ENCODE measurements at regions not wholly inside any gene's neighbourhood (a gene's known extent, or its start where the extent isn't known, plus 50 kb on each side); places are given as distances from the start of the nearest gene placed in this dataset.

GRCh38 chr16:35733971-35734702, 2274.7 kb downstream of the TP53TG3F start:
- Histone ChIP-seq H2AFZ (ENCODE audit: low read depth, low read length, poor library complexity, severe bottlenecking) (no peak overlapping the region), H4K20me1 (ENCODE audit: insufficient read depth) (no peaks in the 10 kb centered on the region), H3K4me3 (replicated peaks in 1 of 2; ENCODE audit: low read depth in 1 of 2, low read length in 2 of 2) (no peak overlapping the region), H3K9ac (ENCODE audit: low read length) (no peak overlapping the region), H3K4me2 (ENCODE audit: low read length) (no peak overlapping the region), H3K9me3 (ENCODE audit: control insufficient read depth in 1 of 2, insufficient read depth in 1 of 2, low read depth in 1 of 2, low read length in 2 of 2) (no peaks in the 10 kb centered on the region), H3K27ac (ENCODE audit: low read depth, low read length) (no peak overlapping the region), H3K9me2 (ENCODE audit: insufficient read depth) (no peaks in the 10 kb centered on the region), H3K4me1 (ENCODE audit: control insufficient read depth in 1 of 2, insufficient read depth in 2 of 2, low read length in 2 of 2) (peaks cover 0 to 5% of the 10 kb centered on the region in 2 experiments; a peak in 3 of 4 replicates), H3K27me3 (ENCODE audit: insufficient read depth, low read length) (no peaks in the 10 kb centered on the region), H3K79me2 (ENCODE audit: insufficient read depth, low read length) (no peaks in the 10 kb centered on the region), H3K36me3 (ENCODE audit: control insufficient read depth in 1 of 2, insufficient read depth in 2 of 2, low read length in 2 of 2) (no peaks in the 10 kb centered on the region)
- DNase-seq (ENCODE audit: low read depth, low spot score) (no peak), ATAC-seq (no peak)
- ChIA-PET RAD21 (ENCODE audit: low non-redundant PET in 1 of 2, low total read pairs in 2 of 2, uncharacterized antibody in 2 of 2, unreplicated experiment in 2 of 2) (no interaction called here), CTCF (no interaction called here), POLR2A (no interaction called here)
- intact Hi-C loops (cut with micrococcal nuclease) = no loop called here
- no TSS peak for BruUV-seq (replicated peaks)
- TF ChIP-seq CBX3 (IDR thresholded peaks at IDR 0.05; ENCODE audit: low read depth) (no peak), JUND (IDR thresholded peaks at IDR 0.05) (no peak), SRF (IDR thresholded peaks at IDR 0.05; ENCODE audit: low read depth) (no peak), ZFX (IDR thresholded peaks at IDR 0.05) (no peak), EGR1 (IDR thresholded peaks at IDR 0.05; ENCODE audit: low read depth) (no peak), YY1 (IDR thresholded peaks at IDR 0.05; ENCODE audit: extremely low read depth, insufficient replicate concordance, low read depth, low read length) (no peak), CTCF (IDR thresholded peaks at IDR 0.05 in 2 of 3, conservative IDR thresholded peaks at IDR 0.05 in 1 of 3; ENCODE audit: borderline replicate concordance in 1 of 3, insufficient read depth in 1 of 3, low read depth in 2 of 3, low read length in 2 of 3) (no peak), SIN3A (IDR thresholded peaks at IDR 0.05; ENCODE audit: low read depth) (no peak), EZH2phosphoT487 (IDR thresholded peaks at IDR 0.05; ENCODE audit: borderline replicate concordance) (no peak), RAD21 (IDR thresholded peaks at IDR 0.05; ENCODE audit: low read depth) (no peak), ZBTB33 (IDR thresholded peaks at IDR 0.05; ENCODE audit: extremely low read depth, insufficient replicate concordance, low read length) (no peak), MAX (IDR thresholded peaks at IDR 0.05) (no peak)

Data from HCT116 (cell line).